ENCODE measurements at regions not wholly inside any gene's neighbourhood (a gene's known extent, or its start where the extent isn't known, plus 50 kb on each side); places are given as distances from the start of the nearest gene placed in this dataset.

DNA sequence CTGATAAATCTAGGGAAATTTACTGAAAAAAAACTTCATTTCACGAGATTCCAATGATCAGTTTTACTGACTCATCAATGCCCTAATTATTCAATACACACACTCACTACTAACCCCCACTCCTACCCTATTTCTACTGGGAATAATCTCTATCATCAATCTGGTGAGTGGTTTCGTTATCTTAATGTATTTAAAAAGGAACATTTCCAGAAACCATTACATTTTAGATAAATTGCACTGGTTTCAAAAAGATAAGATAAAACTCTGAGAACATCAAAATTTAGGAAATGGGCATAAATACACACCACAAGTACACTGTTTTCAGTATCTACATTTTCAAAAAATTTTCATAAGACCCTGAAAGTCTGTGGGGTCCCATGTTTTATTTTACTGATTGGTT is 471.4 kb upstream of the PKDCC start:
- no peak for DNase-seq (ENCODE audit: low read depth in 2 of 2)

- DNase-seq (ENCODE audit: low read depth in 2 of 2), result no peak
These were observed 468.0 kb upstream of the PKDCC start for GRCh38 chr2:41579806-41580205.

- no peak for DNase-seq (ENCODE audit: low read depth in 2 of 2)
These were observed 467.0 kb upstream of the PKDCC start for GRCh38 chr2:41580806-41581205.

- DNase-seq (ENCODE audit: low read depth in 2 of 2), result no peak
These were observed 452.6 kb upstream of the PKDCC start for GRCh38 chr2:41595240-41595639.

- DNase-seq (ENCODE audit: low read depth in 2 of 2), result no peak
These were observed 450.1 kb upstream of the PKDCC start for GRCh38 chr2:41597680-41598079.

GRCh38 chr2:41598161-41598894 is 449.5 kb upstream of the PKDCC start:
- no peak for DNase-seq (ENCODE audit: low read depth in 2 of 2)

- no peak for DNase-seq (ENCODE audit: low read depth in 2 of 2)
These were observed 447.4 kb upstream of the PKDCC start for GRCh38 chr2:41600460-41600859.

GRCh38 chr2:41602341-41602740 is 445.5 kb upstream of the PKDCC start:
- DNase-seq (ENCODE audit: low read depth in 2 of 2), result no peak

- DNase-seq (ENCODE audit: low read depth in 2 of 2), result no peak
These were observed 442.5 kb upstream of the PKDCC start for GRCh38 chr2:41605311-41605710.

GRCh38 chr2:41605914-41606313 is 441.9 kb upstream of the PKDCC start:
- DNase-seq (ENCODE audit: low read depth in 2 of 2), result no peak

- no peak for DNase-seq (ENCODE audit: low read depth in 2 of 2)
These were observed 437.2 kb upstream of the PKDCC start for GRCh38 chr2:41610501-41611190.

DNA sequence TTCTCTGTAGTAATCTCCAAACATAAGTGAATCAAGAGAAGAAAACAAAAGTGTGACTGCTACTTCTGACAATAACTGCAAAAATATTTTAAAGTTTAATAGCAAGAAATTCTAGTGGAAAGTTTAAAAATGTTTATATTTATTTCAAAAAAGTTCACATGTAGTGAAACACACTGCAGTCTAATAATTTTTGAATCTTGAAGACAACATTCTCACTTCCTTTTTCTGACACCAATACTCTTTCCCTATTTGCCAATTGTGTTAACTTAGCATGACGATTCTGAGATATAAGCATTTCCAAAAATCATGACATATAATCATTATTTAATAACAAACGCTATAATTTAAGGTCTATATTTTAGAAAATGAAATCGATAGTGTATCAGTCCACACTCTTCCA is 429.1 kb upstream of the PKDCC start:
- DNase-seq (ENCODE audit: low read depth in 2 of 2), result no peak

GRCh38 chr2:41621095-41621494 is 426.7 kb upstream of the PKDCC start:
- DNase-seq (ENCODE audit: low read depth in 2 of 2), result no peak

- DNase-seq (ENCODE audit: low read depth in 2 of 2), result no peak
These were observed 426.3 kb upstream of the PKDCC start for GRCh38 chr2:41621563-41621962.

DNA sequence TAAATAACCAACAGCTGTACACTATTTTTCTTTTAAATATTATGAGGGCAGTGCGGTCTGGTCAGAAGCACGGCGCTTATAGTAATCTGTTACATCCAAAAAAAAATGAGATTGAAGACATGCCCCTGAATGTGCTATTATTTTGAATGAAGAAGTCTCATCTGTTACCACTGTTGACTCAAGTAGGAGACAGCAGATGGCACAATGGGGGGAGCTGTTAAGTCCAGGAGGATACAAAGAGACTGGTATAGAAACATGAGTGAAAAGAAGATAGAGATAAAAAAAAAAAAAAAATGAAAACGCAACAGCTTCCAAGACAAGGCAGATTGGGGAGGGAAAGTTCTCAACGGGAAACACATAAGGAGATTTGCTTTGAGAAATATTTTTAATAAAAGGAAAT is 425.5 kb upstream of the PKDCC start:
- DNase-seq (ENCODE audit: low read depth in 2 of 2), result no peak

GRCh38 chr2:41626936-41627335 is 420.9 kb upstream of the PKDCC start:
- DNase-seq (ENCODE audit: low read depth in 2 of 2), result no peak

DNA sequence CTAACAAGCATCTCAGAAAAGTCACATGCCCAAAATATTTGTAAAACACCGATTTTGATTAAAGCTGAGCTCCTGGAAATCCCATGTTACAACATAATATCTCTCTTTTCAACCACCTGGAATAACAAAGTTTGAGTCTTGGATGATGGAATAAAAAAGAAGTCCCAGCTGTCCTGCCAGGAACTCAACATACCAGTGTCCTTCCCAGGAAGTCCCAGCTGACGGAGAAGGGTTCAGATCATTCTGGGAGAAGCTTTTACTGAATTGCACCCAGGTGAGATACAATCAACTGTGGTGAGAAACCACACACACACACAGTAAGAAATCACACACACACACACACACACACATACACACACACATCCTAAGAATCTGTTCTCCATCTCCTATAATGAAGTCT is 413.1 kb upstream of the PKDCC start:
- DNase-seq (ENCODE audit: low read depth in 2 of 2), result no peak

DNA sequence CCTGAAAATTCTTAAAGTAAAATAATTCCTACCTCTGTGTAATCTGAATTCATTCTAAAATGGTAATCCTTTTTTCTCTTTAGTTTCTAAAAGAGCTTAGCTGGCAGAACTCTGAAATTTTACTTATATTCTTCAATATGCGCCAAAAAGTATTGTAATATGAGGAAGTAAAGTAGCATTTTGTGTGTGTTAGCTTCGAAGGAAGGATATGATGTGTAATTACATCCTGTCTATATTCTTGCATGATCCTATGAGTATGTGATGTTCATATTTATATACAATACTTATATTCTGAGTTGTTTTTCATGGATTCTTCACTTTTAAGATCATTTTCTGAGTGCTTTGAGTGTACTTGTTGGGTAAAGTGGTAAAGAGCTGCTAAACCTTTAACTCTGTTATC is 402.9 kb upstream of the PKDCC start:
- DNase-seq (ENCODE audit: low read depth in 2 of 2), result no peak

DNA sequence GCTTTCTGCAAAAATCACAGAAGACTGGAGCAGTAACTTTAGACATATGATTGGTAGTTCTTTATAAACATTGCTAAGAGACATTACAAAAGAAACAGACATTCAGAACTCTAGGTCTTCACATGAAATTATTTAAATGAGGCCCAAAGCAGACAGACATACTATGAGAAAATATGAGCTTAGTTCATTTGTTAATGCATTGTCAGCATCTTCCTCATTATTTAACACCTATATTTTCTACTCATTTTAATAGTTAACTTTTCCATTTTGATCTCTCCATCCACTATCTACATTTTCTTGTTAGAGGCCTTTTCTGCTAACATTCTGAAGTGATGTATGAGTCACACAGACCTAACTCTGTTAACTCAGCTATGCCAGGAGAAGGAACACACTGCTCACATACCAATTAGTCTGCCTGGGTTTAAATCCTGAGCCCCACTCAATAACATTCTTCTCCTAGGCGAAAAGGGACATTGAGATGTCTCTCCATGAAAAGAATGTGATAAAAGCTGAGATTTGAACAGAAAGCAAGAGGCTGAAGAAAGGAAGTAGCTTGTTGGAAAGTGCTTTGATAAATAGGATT is 400.3 kb upstream of the PKDCC start:
- no peak for DNase-seq (ENCODE audit: low read depth in 2 of 2)

GRCh38 chr2:41657226-41657625 is 390.6 kb upstream of the PKDCC start:
- DNase-seq (ENCODE audit: low read depth in 2 of 2), result no peak

DNA sequence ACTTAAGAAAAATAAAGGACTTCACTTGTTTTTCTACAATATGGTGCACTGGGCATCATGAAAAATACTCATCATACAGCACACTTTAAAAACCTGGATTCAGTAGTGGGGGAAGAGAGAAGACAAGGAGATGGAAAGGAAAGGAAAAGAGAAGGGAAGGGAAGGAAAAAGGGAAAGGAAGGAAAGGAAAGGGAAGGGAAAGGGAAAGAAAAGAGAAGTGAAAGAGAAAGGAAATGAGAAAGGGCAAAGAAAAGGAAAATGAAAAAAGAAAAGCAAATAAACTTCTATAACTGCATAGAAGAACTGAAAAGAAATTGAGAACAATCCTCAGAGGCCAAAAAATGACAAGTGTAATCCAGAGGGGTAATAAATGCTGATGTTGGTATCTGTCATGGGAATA is 388.1 kb upstream of the PKDCC start:
- DNase-seq (ENCODE audit: low read depth in 2 of 2), result no peak

GRCh38 chr2:41662461-41662860 is 385.4 kb upstream of the PKDCC start:
- DNase-seq (ENCODE audit: low read depth in 2 of 2), result no peak

GRCh38 chr2:41663056-41663455 is 384.8 kb upstream of the PKDCC start:
- no peak for DNase-seq (ENCODE audit: low read depth in 2 of 2)
